ENCODE measurements at regions not wholly inside any gene's neighbourhood (a gene's known extent, or its start where the extent isn't known, plus 50 kb on each side); places are given as distances from the start of the nearest gene placed in this dataset.

GRCh38 chr7:119888251-119888650 is 384.7 kb upstream of the KCND2 start:
- Histone ChIP-seq H3K4me1 (ENCODE audit: insufficient read depth, low read length, poor library complexity, severe bottlenecking) (no peaks in the 10 kb centered on the region), H3K4me3 (ENCODE audit: low read depth, low read length, poor library complexity, severe bottlenecking) (no peak overlapping the region), H3K27ac (ENCODE audit: low read depth, low read length, poor library complexity, severe bottlenecking) (no peak overlapping the region), H3K27me3 (replicated peaks; ENCODE audit: insufficient read depth, low read depth, low read length, poor library complexity) (no peaks in the 10 kb centered on the region), H3K36me3 (ENCODE audit: insufficient read depth, low read length, poor library complexity, severe bottlenecking) (no peaks in the 10 kb centered on the region), H3K9me3 (ENCODE audit: low read depth, low read length, poor library complexity, severe bottlenecking) (no peaks in the 10 kb centered on the region)
- DNase-seq (ENCODE audit: low spot score): no peak
- TF ChIP-seq EZH2 (IDR thresholded peaks at IDR 0.05; ENCODE audit: borderline replicate concordance, low read depth, low read length, poor library complexity, severe bottlenecking): no peak
- TF ChIP-seq CTCF (conservative IDR thresholded peaks at IDR 0.05; ENCODE audit: low read depth, low read length): no peak
- CTCF ChIA-PET: no interaction called here
- POLR2A ChIA-PET (ENCODE audit: low non-redundant PET): no interaction called here
- no TSS peak for BruUV-seq (replicated peaks)
- intact Hi-C loops (cut with micrococcal nuclease; ENCODE audit: unreplicated experiment): no loop called here

- no peaks in the 10 kb centered on the region for H3K9me3 ChIP-seq (ENCODE audit: low read depth, low read length, poor library complexity, severe bottlenecking)
- no TSS peak for BruUV-seq (replicated peaks)
- no peak overlapping the region for H3K27ac ChIP-seq (ENCODE audit: low read depth, low read length, poor library complexity, severe bottlenecking)
- ChIA-PET CTCF (no interaction called here), POLR2A (ENCODE audit: low non-redundant PET) (no interaction called here)
- no peak for DNase-seq (ENCODE audit: low spot score)
- TF ChIP-seq EZH2 (IDR thresholded peaks at IDR 0.05; ENCODE audit: borderline replicate concordance, low read depth, low read length, poor library complexity, severe bottlenecking) (no peak), CTCF (conservative IDR thresholded peaks at IDR 0.05; ENCODE audit: low read depth, low read length) (no peak)
- H3K4me3 ChIP-seq (ENCODE audit: low read depth, low read length, poor library complexity, severe bottlenecking): no peak overlapping the region
- no peaks in the 10 kb centered on the region for H3K27me3 ChIP-seq (replicated peaks; ENCODE audit: insufficient read depth, low read depth, low read length, poor library complexity)
- intact Hi-C loops (cut with micrococcal nuclease; ENCODE audit: unreplicated experiment): no loop called here
- H3K36me3 ChIP-seq (ENCODE audit: insufficient read depth, low read length, poor library complexity, severe bottlenecking): no peaks in the 10 kb centered on the region
- H3K4me1 ChIP-seq (ENCODE audit: insufficient read depth, low read length, poor library complexity, severe bottlenecking): no peaks in the 10 kb centered on the region
These were observed 382.3 kb upstream of the KCND2 start for GRCh38 chr7:119890631-119891030.

- POLR2A ChIA-PET (ENCODE audit: low non-redundant PET): no interaction called here
These were observed 377.7 kb upstream of the KCND2 start for GRCh38 chr7:119895320-119895719.

More at GRCh38 chr7:119895320-119895719, 377.7 kb upstream of the KCND2 start:
- no peak overlapping the region for H3K27ac ChIP-seq (ENCODE audit: low read depth, low read length, poor library complexity, severe bottlenecking)
- CTCF ChIA-PET: no interaction called here
- no peak for DNase-seq (ENCODE audit: low spot score)
- no peak overlapping the region for H3K4me3 ChIP-seq (ENCODE audit: low read depth, low read length, poor library complexity, severe bottlenecking)
- peaks cover 4% of the 10 kb centered on the region for H3K9me3 ChIP-seq (ENCODE audit: low read depth, low read length, poor library complexity, severe bottlenecking)
- H3K36me3 ChIP-seq (ENCODE audit: insufficient read depth, low read length, poor library complexity, severe bottlenecking): no peaks in the 10 kb centered on the region
- TF ChIP-seq EZH2 (IDR thresholded peaks at IDR 0.05; ENCODE audit: borderline replicate concordance, low read depth, low read length, poor library complexity, severe bottlenecking) (no peak), CTCF (conservative IDR thresholded peaks at IDR 0.05; ENCODE audit: low read depth, low read length) (no peak)
- H3K27me3 ChIP-seq (replicated peaks; ENCODE audit: insufficient read depth, low read depth, low read length, poor library complexity): no peaks in the 10 kb centered on the region
- BruUV-seq (replicated peaks): no TSS peak
- intact Hi-C loops (cut with micrococcal nuclease; ENCODE audit: unreplicated experiment): no loop called here
- no peaks in the 10 kb centered on the region for H3K4me1 ChIP-seq (ENCODE audit: insufficient read depth, low read length, poor library complexity, severe bottlenecking)

Measured in A673 (cell line).